ENCODE measurements at regions not wholly inside any gene's neighbourhood (a gene's known extent, or its start where the extent isn't known, plus 50 kb on each side); places are given as distances from the start of the nearest gene placed in this dataset.

GRCh38 chr6:19317431-19317986, 519.7 kb upstream of the ID4 start:
- Histone ChIP-seq H3K23me2 (ENCODE audit: low read depth, low read length) (no peaks in the 10 kb centered on the region; the same call in 1 of the 2 replicates), H3K36me3 (ENCODE audit: control insufficient read depth in 2 of 4, insufficient read depth in 4 of 4, low read length in 3 of 4) (no peaks in the 10 kb centered on the region), H3K18ac (ENCODE audit: extremely low read depth, low read length) (no peak overlapping the region), H3K9me3 (ENCODE audit: insufficient read depth in 2 of 2, low read depth in 1 of 2, low read length in 1 of 2) (no peaks in the 10 kb centered on the region), H2BK15ac (ENCODE audit: low read length) (no peak overlapping the region), H3K4me3 (ENCODE audit: extremely low read depth in 1 of 4, insufficient read depth in 2 of 4, low read depth in 3 of 4, low read length in 4 of 4) (no peak overlapping the region), H3K56ac (replicated peaks; ENCODE audit: insufficient read length, low read depth, low read length) (no peak overlapping the region), H3K4ac (replicated peaks; ENCODE audit: insufficient read length, low read depth, low read length) (no peak overlapping the region), H2AK5ac (ENCODE audit: low read depth, low read length) (no peak overlapping the region; the same call in 1 of the 2 replicates), H3K27me3 (replicated peaks in 1 of 4; ENCODE audit: control insufficient read depth in 3 of 4, extremely low read depth in 1 of 4, insufficient read depth in 3 of 4, low read length in 3 of 4) (peaks cover 0 to 2% (median 0%) of the 10 kb centered on the region in 4 experiments; a peak in 3 of 7 replicates), H3K23ac (ENCODE audit: insufficient read length) (no peak overlapping the region), H3K79me2 (ENCODE audit: control insufficient read depth in 1 of 2, insufficient read depth in 2 of 2, low read length in 2 of 2) (no peaks in the 10 kb centered on the region), H3K14ac (ENCODE audit: insufficient read length) (no peak overlapping the region), H4K20me1 (replicated peaks in 1 of 2; ENCODE audit: control insufficient read depth in 1 of 2, insufficient read depth in 2 of 2, low read length in 2 of 2) (no peaks in the 10 kb centered on the region), H3K4me1 (replicated peaks in 1 of 4; ENCODE audit: control insufficient read depth in 3 of 4, insufficient read depth in 4 of 4, low read length in 3 of 4) (no peaks in the 10 kb centered on the region), H2BK5ac (ENCODE audit: low read depth, low read length) (no peak overlapping the region), H3K79me1 (ENCODE audit: low read depth, low read length) (no peaks in the 10 kb centered on the region), H3K4me2 (ENCODE audit: insufficient read depth in 1 of 2, low read depth in 2 of 2, low read length in 2 of 2) (no peak overlapping the region), H3K27ac (ENCODE audit: low read depth, low read length) (no peak overlapping the region), H4K91ac (replicated peaks; ENCODE audit: insufficient read length, low read length) (no peak overlapping the region), H4K8ac (ENCODE audit: extremely low read depth, insufficient read depth, low read length) (no peak overlapping the region), H2BK20ac (ENCODE audit: low read length) (no peak overlapping the region), H4K5ac (ENCODE audit: insufficient read length, low read depth, low read length) (no peak overlapping the region), H2AFZ (ENCODE audit: low read length) (no peak overlapping the region), H2BK12ac (ENCODE audit: low read depth, low read length) (no peak overlapping the region), H3K9ac (replicated peaks in 1 of 4; ENCODE audit: extremely low read depth in 1 of 4, low read depth in 3 of 4, low read length in 3 of 4) (no peak overlapping the region), H2BK120ac (replicated peaks; ENCODE audit: low read depth, low read length) (no peak overlapping the region)
- ChIA-PET POLR2A (ENCODE audit: partially characterized antibody) (no interaction called here), CTCF (ENCODE audit: partially characterized antibody) (interaction anchor here (0.6 kb wide), 2 partner anchors 13 to 293 kb away, joined by 3 read pairs; no protein-coding TSS in a partner anchor)
- no peak for FAIRE-seq
- DNase-seq (ENCODE audit: low read depth in 1 of 2, low spot score in 2 of 2) = no peak
- WGBS, 2 experiments (ENCODE audit: extremely low coverage in 1 of 2, insufficient coverage in 1 of 2, insufficient read length in 1 of 2, insufficient replicate concordance in 2 of 2, low coverage in 1 of 2, low lambda C conversion rate in 2 of 2, missing lambda C conversion rate in 1 of 2) = 89% methylated on average over 3 of the region's 3 CpGs; no CpG with 5 or more reads in 1 of the 2 experiments
- TF ChIP-seq EZH2 (IDR thresholded peaks at IDR 0.05; ENCODE audit: low read depth, low read length, severe bottlenecking) = no peak
- no peak for TF ChIP-seq SRF (IDR thresholded peaks at IDR 0.05; ENCODE audit: low read depth, low read length)
- no peak for TF ChIP-seq RBBP5 (IDR thresholded peaks at IDR 0.05; ENCODE audit: borderline replicate concordance, low read depth, low read length)
- no peak for TF ChIP-seq SIN3A (conservative IDR thresholded peaks at IDR 0.05 in 1 of 2, IDR thresholded peaks at IDR 0.05 in 1 of 2; ENCODE audit: low read depth in 1 of 2, low read length in 2 of 2)
- no peak for TF ChIP-seq SAP30 (IDR thresholded peaks at IDR 0.05; ENCODE audit: insufficient read depth, insufficient replicate concordance, low read length)
- no peak for TF ChIP-seq ASH2L (IDR thresholded peaks at IDR 0.05; ENCODE audit: low read length)
- no peak for TF ChIP-seq JUND (IDR thresholded peaks at IDR 0.05; ENCODE audit: low read length)
- TF ChIP-seq MAX (IDR thresholded peaks at IDR 0.05) = no peak
- no peak for TF ChIP-seq SIX5 (IDR thresholded peaks at IDR 0.05; ENCODE audit: low read depth, low read length)
- TF ChIP-seq GTF2F1 (IDR thresholded peaks at IDR 0.05; ENCODE audit: borderline replicate concordance, low read depth, low read length) = no peak
- no peak for TF ChIP-seq RAD21 (IDR thresholded peaks at IDR 0.05 in 1 of 2, conservative IDR thresholded peaks at IDR 0.05 in 1 of 2; ENCODE audit: low read depth in 2 of 2, low read length in 2 of 2)
- no peak for TF ChIP-seq POLR2A (IDR thresholded peaks at IDR 0.05; ENCODE audit: control extremely low read depth in 1 of 2, low read depth in 2 of 2, low read length in 2 of 2)

All from H1 (cell line).